SK-N-SH (cell line): ENCODE measurements at regions not wholly inside any gene's neighbourhood (a gene's known extent, or its start where the extent isn't known, plus 50 kb on each side); places are given as distances from the start of the nearest gene placed in this dataset.

ENCODE experiments used
- CTCF ChIA-PET: fragments of 300-600, 350-600 bp; formaldehyde crosslinking; extraction: SDS; loops from one replicate; lab custom pipeline; 2021; lab: Yijun Ruan, JAX
- POLR2A ChIA-PET: fragments of 350-600 bp; sonication (Branson Sonifier 250); formaldehyde crosslinking; extraction: SDS; loops from one replicate; lab custom pipeline; 2020; ENCODE audit warnings: antibody characterized with exemption, inconsistent platforms; lab: Yijun Ruan, JAX
- DNase-seq: peaks from one replicate; pipeline ENCODE4 v3.0.0; 2012
- H2AFZ ChIP-seq: fragments of 200-600 bp; sonication (generic); 2 replicates; pipeline ENCODE4 v1.8.1; 2016; ENCODE audit warnings: antibody characterized with exemption, mild to moderate bottlenecking, low read depth
- H3F3A ChIP-seq: fragments of 200-600 bp; sonication (generic); replicated peaks from 2 replicates; pipeline ENCODE3; 2016; ENCODE audit warnings: antibody characterized with exemption, mild to moderate bottlenecking; ENCODE audit not compliant: insufficient read depth
- H3K27ac ChIP-seq, 2 experiments: fragments of 200-500 bp in 1 of 2; fragments of 200-600 bp in 1 of 2; sonication (Bioruptor generic) in 1 of 2; sonication (generic), shearing (Covaris generic) in 1 of 2; 2 replicates each; pipeline versions ENCODE4 v1.5.1 to v1.6.1; 2014 to 2016; ENCODE audit warnings: low read depth in 2 of 2, inconsistent platforms in 1 of 2, low read length in 1 of 2, mild to moderate bottlenecking in 1 of 2, mixed read lengths in 1 of 2
- H3K27me3 ChIP-seq: fragments of 200-600 bp; sonication (generic), shearing (Covaris generic); 2 replicates; pipeline ENCODE4 v1.6.1; 2016; ENCODE audit warnings: mixed run types; ENCODE audit not compliant: insufficient read depth
- H3K36me3 ChIP-seq, 2 experiments: fragments of 200-500 bp in 1 of 2; fragments of 200-600 bp in 1 of 2; sonication (Bioruptor generic) in 1 of 2; sonication (generic) in 1 of 2; replicated peaks in 1 of 2; 2 replicates each; pipeline versions ENCODE3 to v1.5.1; 2014 to 2016; ENCODE audit warnings: low read length in 1 of 2, mild to moderate bottlenecking in 1 of 2; ENCODE audit not compliant: insufficient read depth in 2 of 2, control insufficient read depth in 1 of 2
- H3K4me1 ChIP-seq, 2 experiments: fragments of 200-500 bp in 1 of 2; fragments of 200-600 bp in 1 of 2; sonication (Bioruptor generic) in 1 of 2; sonication (generic), shearing (Covaris generic) in 1 of 2; 2 replicates each; pipeline versions ENCODE4 v1.5.1 to v1.6.1; 2014 to 2016; ENCODE audit warnings: low read depth in 1 of 2, low read length in 1 of 2, mixed run types in 1 of 2; ENCODE audit not compliant: insufficient read depth in 2 of 2, control insufficient read depth in 1 of 2
- H3K4me2 ChIP-seq: fragments of 200-600 bp; sonication (generic), shearing (Covaris generic); 2 replicates; pipeline ENCODE4 v1.6.1; 2017; ENCODE audit warnings: mixed run types
- H3K4me3 ChIP-seq, 2 experiments: fragments of 200-500 bp in 1 of 2; fragments of 200-600 bp in 1 of 2; sonication (Bioruptor generic) in 1 of 2; sonication (generic), shearing (Covaris generic) in 1 of 2; 2 replicates each; pipeline versions ENCODE4 v1.5.1 to v1.8.1; 2014 to 2016; ENCODE audit warnings: low read depth in 2 of 2, inconsistent platforms in 1 of 2, low read length in 1 of 2, mild to moderate bottlenecking in 1 of 2, mixed read lengths in 1 of 2, moderate library complexity in 1 of 2
- H3K79me2 ChIP-seq: fragments of 200-600 bp; sonication (generic); 2 replicates; pipeline ENCODE4 v1.8.1; 2017; ENCODE audit warnings: mild to moderate bottlenecking; ENCODE audit not compliant: insufficient read depth
- H3K9ac ChIP-seq: fragments of 200-600 bp; sonication (generic); 2 replicates; pipeline ENCODE4 v1.6.1; 2017; ENCODE audit warnings: mixed run types
- H3K9me2 ChIP-seq: fragments of 200-600 bp; sonication (generic); 2 replicates; pipeline ENCODE4 v1.6.1; 2017; ENCODE audit warnings: mixed run types
- H3K9me3 ChIP-seq: fragments of 200-600 bp; sonication (generic); 2 replicates; pipeline ENCODE4 v1.6.1; 2017; ENCODE audit warnings: mixed run types, mild to moderate bottlenecking, moderate library complexity
- H4K20me1 ChIP-seq: fragments of 200-600 bp; sonication (generic); 2 replicates; pipeline ENCODE4 v1.6.1; 2017; ENCODE audit warnings: mild to moderate bottlenecking, mixed run types; ENCODE audit not compliant: insufficient read depth
- ELF1 ChIP-seq: IDR thresholded peaks from 2 replicates; pipeline ENCODE4 v1.4.0; 2012
- FOSL2 ChIP-seq: IDR thresholded peaks from 2 replicates; pipeline ENCODE4 v1.4.0; 2012; ENCODE audit warnings: low read depth, mild to moderate bottlenecking, moderate library complexity, borderline replicate concordance
- MEF2A ChIP-seq: IDR thresholded peaks from 2 replicates; pipeline ENCODE4 v1.4.0; 2012; ENCODE audit warnings: low read depth, borderline replicate concordance
- NFIC ChIP-seq: IDR thresholded peaks from 2 replicates; pipeline ENCODE4 v1.4.0; 2012; ENCODE audit warnings: borderline replicate concordance
- NRF1 ChIP-seq: IDR thresholded peaks from 2 replicates; pipeline ENCODE4 v1.6.1; 2012; ENCODE audit warnings: low read depth, mild to moderate bottlenecking, low read length
- RAD21 ChIP-seq: IDR thresholded peaks from 2 replicates; pipeline ENCODE4 v1.6.1; 2012; ENCODE audit warnings: mild to moderate bottlenecking, low read length
- RFX5 ChIP-seq: IDR thresholded peaks from 2 replicates; pipeline ENCODE4 v1.6.1; 2012; ENCODE audit warnings: mild to moderate bottlenecking, improper control_type of control experiment, low read length
- RXRA ChIP-seq: IDR thresholded peaks from 2 replicates; pipeline ENCODE4 v1.4.0; 2012; ENCODE audit warnings: low read depth, mild to moderate bottlenecking, borderline replicate concordance
- SIN3A ChIP-seq: IDR thresholded peaks from 2 replicates; pipeline ENCODE4 v1.6.1; 2012; ENCODE audit warnings: low read depth, mild to moderate bottlenecking, low read length, moderate library complexity, borderline replicate concordance
- TAF1 ChIP-seq: IDR thresholded peaks from 2 replicates; pipeline ENCODE4 v1.6.1; 2012; ENCODE audit warnings: low read depth, mild to moderate bottlenecking, low read length, moderate library complexity, borderline replicate concordance
- TEAD4 ChIP-seq: IDR thresholded peaks from 2 replicates; pipeline ENCODE4 v1.4.0; 2012; ENCODE audit warnings: mild to moderate bottlenecking, borderline replicate concordance; ENCODE audit not compliant: insufficient read depth
- WGBS: methylation state at CpG from one replicate; pipeline ENCODE4 v1.1.6; 2017; ENCODE audit warnings: low lambda C conversion rate; 5-methylcytosine and 5-hydroxymethylcytosine counted together
- TF ChIP-seq, protein P1 (sequence below): IDR thresholded peaks from 2 replicates; pipeline ENCODE4 v1.6.1; 2012; ENCODE audit warnings: mild to moderate bottlenecking, low read depth, low read length, moderate library complexity
- TF ChIP-seq, protein P2 (sequence below): IDR thresholded peaks from 2 replicates; pipeline ENCODE4 v1.4.0; 2012; ENCODE audit warnings: low read depth, borderline replicate concordance
- TF ChIP-seq, protein P3 (sequence below): IDR thresholded peaks from 2 replicates; pipeline ENCODE4; 2012
- TF ChIP-seq, protein P4 (sequence below): IDR thresholded peaks from 2 replicates; pipeline ENCODE4 v1.4.0; 2012; ENCODE audit warnings: low read depth, borderline replicate concordance
- TF ChIP-seq, protein P5 (sequence below): IDR thresholded peaks from 2 replicates; pipeline ENCODE4 v1.4.0; 2012; ENCODE audit warnings: low read depth

DNA sequence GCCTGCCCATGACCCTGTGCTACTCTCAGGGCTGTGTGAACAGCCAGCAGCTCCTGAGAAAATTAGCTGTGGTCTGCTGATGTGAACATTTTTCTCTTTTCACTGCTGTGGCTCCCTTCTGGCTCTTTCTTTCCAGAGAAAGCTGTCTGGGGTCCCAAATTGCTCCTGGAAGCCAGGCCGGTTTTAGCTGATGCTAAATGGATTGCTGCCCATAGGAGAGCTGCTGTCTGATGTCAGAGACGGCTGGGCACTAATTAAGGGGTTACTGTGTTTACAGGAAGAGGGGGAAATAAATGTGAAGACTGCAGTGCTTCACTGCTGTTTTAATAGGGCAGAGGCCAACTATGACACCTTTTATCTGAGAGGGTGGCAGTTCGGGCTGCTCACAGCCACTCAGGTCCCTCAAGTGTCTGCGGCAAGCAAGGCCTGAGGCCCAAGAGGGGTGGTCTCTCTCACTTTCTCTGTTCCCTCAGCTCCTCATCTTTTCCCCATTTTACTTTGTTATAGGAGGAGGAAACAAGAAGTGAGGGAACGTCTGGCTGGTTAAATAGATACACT, 106.0 kb upstream of the GNG12 start:
- Histone ChIP-seq H4K20me1 (no peaks in the 10 kb centered on the region), H3F3A (no peaks in the 10 kb centered on the region), H3K4me2 (no peak overlapping the region), H3K36me3 (no peaks in the 10 kb centered on the region), H3K27me3 (no peaks in the 10 kb centered on the region), H3K4me3 (no peak overlapping the region), H3K9ac (no peak overlapping the region), H3K9me3 (no peaks in the 10 kb centered on the region), H3K4me1 (peaks cover 0 to 31% of the 10 kb centered on the region in 2 experiments; a peak in 2 of 4 replicates), H3K9me2 (no peaks in the 10 kb centered on the region), H3K27ac (peak overlapping the region in 1 of 2 experiments; percentile 93; a peak in 2 of 4 replicates), H3K79me2 (no peaks in the 10 kb centered on the region; the same call in 1 of the 2 replicates), H2AFZ (no peak overlapping the region)
- ChIA-PET CTCF (interaction anchor here (0.8 kb wide), 1 partner anchor 406 kb away, joined by 3 read pairs; no protein-coding TSS in a partner anchor), POLR2A (no interaction called here)
- TF ChIP-seq TAF1 (no peak), TEAD4 (no peak), SIN3A (no peak), RFX5 (no peak), MEF2A (no peak), NRF1 (no peak), ELF1 (no peak), NFIC (no peak), RXRA (no peak), RAD21 (no peak), FOSL2 (no peak)
- TF ChIP-seq, protein P1, sequence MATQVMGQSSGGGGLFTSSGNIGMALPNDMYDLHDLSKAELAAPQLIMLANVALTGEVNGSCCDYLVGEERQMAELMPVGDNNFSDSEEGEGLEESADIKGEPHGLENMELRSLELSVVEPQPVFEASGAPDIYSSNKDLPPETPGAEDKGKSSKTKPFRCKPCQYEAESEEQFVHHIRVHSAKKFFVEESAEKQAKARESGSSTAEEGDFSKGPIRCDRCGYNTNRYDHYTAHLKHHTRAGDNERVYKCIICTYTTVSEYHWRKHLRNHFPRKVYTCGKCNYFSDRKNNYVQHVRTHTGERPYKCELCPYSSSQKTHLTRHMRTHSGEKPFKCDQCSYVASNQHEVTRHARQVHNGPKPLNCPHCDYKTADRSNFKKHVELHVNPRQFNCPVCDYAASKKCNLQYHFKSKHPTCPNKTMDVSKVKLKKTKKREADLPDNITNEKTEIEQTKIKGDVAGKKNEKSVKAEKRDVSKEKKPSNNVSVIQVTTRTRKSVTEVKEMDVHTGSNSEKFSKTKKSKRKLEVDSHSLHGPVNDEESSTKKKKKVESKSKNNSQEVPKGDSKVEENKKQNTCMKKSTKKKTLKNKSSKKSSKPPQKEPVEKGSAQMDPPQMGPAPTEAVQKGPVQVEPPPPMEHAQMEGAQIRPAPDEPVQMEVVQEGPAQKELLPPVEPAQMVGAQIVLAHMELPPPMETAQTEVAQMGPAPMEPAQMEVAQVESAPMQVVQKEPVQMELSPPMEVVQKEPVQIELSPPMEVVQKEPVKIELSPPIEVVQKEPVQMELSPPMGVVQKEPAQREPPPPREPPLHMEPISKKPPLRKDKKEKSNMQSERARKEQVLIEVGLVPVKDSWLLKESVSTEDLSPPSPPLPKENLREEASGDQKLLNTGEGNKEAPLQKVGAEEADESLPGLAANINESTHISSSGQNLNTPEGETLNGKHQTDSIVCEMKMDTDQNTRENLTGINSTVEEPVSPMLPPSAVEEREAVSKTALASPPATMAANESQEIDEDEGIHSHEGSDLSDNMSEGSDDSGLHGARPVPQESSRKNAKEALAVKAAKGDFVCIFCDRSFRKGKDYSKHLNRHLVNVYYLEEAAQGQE = no peak
- TF ChIP-seq, protein P2, sequence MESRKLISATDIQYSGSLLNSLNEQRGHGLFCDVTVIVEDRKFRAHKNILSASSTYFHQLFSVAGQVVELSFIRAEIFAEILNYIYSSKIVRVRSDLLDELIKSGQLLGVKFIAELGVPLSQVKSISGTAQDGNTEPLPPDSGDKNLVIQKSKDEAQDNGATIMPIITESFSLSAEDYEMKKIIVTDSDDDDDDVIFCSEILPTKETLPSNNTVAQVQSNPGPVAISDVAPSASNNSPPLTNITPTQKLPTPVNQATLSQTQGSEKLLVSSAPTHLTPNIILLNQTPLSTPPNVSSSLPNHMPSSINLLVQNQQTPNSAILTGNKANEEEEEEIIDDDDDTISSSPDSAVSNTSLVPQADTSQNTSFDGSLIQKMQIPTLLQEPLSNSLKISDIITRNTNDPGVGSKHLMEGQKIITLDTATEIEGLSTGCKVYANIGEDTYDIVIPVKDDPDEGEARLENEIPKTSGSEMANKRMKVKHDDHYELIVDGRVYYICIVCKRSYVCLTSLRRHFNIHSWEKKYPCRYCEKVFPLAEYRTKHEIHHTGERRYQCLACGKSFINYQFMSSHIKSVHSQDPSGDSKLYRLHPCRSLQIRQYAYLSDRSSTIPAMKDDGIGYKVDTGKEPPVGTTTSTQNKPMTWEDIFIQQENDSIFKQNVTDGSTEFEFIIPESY = no peak
- TF ChIP-seq, protein P3, sequence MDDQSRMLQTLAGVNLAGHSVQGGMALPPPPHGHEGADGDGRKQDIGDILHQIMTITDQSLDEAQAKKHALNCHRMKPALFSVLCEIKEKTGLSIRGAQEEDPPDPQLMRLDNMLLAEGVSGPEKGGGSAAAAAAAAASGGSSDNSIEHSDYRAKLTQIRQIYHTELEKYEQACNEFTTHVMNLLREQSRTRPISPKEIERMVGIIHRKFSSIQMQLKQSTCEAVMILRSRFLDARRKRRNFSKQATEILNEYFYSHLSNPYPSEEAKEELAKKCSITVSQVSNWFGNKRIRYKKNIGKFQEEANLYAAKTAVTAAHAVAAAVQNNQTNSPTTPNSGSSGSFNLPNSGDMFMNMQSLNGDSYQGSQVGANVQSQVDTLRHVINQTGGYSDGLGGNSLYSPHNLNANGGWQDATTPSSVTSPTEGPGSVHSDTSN = no peak
- TF ChIP-seq, protein P4, sequence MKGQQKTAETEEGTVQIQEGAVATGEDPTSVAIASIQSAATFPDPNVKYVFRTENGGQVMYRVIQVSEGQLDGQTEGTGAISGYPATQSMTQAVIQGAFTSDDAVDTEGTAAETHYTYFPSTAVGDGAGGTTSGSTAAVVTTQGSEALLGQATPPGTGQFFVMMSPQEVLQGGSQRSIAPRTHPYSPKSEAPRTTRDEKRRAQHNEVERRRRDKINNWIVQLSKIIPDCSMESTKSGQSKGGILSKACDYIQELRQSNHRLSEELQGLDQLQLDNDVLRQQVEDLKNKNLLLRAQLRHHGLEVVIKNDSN = no peak
- TF ChIP-seq, protein P5, sequence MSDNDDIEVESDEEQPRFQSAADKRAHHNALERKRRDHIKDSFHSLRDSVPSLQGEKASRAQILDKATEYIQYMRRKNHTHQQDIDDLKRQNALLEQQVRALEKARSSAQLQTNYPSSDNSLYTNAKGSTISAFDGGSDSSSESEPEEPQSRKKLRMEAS = no peak
- peak; percentile 53 for DNase-seq
- 74% methylated on average over 4 of the region's 5 CpGs for WGBS
